ENCODE measurements at regions not wholly inside any gene's neighbourhood (a gene's known extent, or its start where the extent isn't known, plus 50 kb on each side); places are given as distances from the start of the nearest gene placed in this dataset.

GRCh38 chr4:14768449-14768848 is 233.8 kb upstream of the CPEB2 start:
- TF ChIP-seq CTCF (IDR thresholded peaks at IDR 0.05) (no peak), POLR2A (IDR thresholded peaks at IDR 0.05; ENCODE audit: low read depth) (no peak)

All from esophagus muscularis mucosa (tissue), 3 donors.